Spleen (tissue), 7 donors: ENCODE measurements at regions not wholly inside any gene's neighbourhood (a gene's known extent, or its start where the extent isn't known, plus 50 kb on each side); places are given as distances from the start of the nearest gene placed in this dataset.

ENCODE experiments used
- CTCF ChIP-seq, 11 experiments: fragments of 200-600 bp in 7 of 11; fragments of 450-650 bp in 4 of 11; sonication (generic) in 4 of 11; IDR thresholded peaks in 8 of 11; conservative IDR thresholded peaks in 3 of 11; 1 replicate in 7 of 11; 2 replicates in 4 of 11; pipeline versions ENCODE4 v1.4.0 to v1.8.0; 2016 to 2021; ENCODE audit warnings: antibody characterized with exemption in 11 of 11, inconsistent platforms in 4 of 11, mild to moderate bottlenecking in 1 of 11
- POLR2A ChIP-seq, 3 donors: fragments of 450-650 bp; IDR thresholded peaks; one replicate each; pipeline ENCODE4 v1.5.1; 2017; ENCODE audit warnings: antibody characterized with exemption in 3 of 3, mild to moderate bottlenecking in 1 of 3
- donor health status: DM: no; HTN: no; CAD: no; lungs with moderate emphysema.
- donor health status: DM: no; HTN: no; CAD: no.
- donor health status: DM: no; HTN: no; CAD: no.

GRCh38 chr10:28097633-28098032 is 98.8 kb upstream of the ODAD2 start:
- no peak for TF ChIP-seq CTCF (IDR thresholded peaks at IDR 0.05 in 8 of 11, conservative IDR thresholded peaks at IDR 0.05 in 3 of 11)
- TF ChIP-seq POLR2A (IDR thresholded peaks at IDR 0.05) = no peak
